Vagina (tissue), 2 donors: ENCODE measurements at regions not wholly inside any gene's neighbourhood (a gene's known extent, or its start where the extent isn't known, plus 50 kb on each side); places are given as distances from the start of the nearest gene placed in this dataset.

ENCODE experiments used
- DNase-seq, 2 donors: peaks; one replicate each; pipeline ENCODE4 v3.0.0-alpha.2; 2017; ENCODE audit errors: extremely low spot score in 2 of 2
- H3K27ac ChIP-seq: fragments of 200-600 bp; sonication (generic); one replicate; pipeline ENCODE4 v1.5.1; 2019
- H3K27me3 ChIP-seq: fragments of 200-600 bp; sonication (generic); one replicate; pipeline ENCODE4 v1.5.1; 2019
- H3K36me3 ChIP-seq, 2 donors: fragments of 200-600 bp; sonication (generic); one replicate each; pipeline ENCODE4 v1.5.1; 2017 to 2019
- H3K4me1 ChIP-seq: fragments of 200-600 bp; sonication (generic); one replicate; pipeline ENCODE4 v1.5.1; 2019
- H3K4me3 ChIP-seq, 2 donors: fragments of 200-600 bp; sonication (generic); 1 replicate in 1 of 2; 2 replicates in 1 of 2; pipeline ENCODE4 v1.5.1; 2016 to 2019
- H3K9me3 ChIP-seq: fragments of 200-600 bp; sonication (generic); one replicate; pipeline ENCODE4 v1.5.1; 2019
- POLR2A ChIP-seq, 2 donors: fragments of 450-650 bp; IDR thresholded peaks; one replicate each; pipeline ENCODE4 v1.6.1; 2017; ENCODE audit warnings: antibody characterized with exemption in 2 of 2, mild to moderate bottlenecking in 2 of 2, moderate library complexity in 2 of 2
- POLR2AphosphoS5 ChIP-seq, 2 donors: sonication (generic); formaldehyde crosslinking; IDR thresholded peaks; one replicate each; pipeline ENCODE4 v1.9.0; 2017; ENCODE audit warnings: antibody characterized with exemption in 2 of 2, mild to moderate bottlenecking in 2 of 2, low read depth in 1 of 2; ENCODE audit not compliant: insufficient read depth in 1 of 2
- intact Hi-C: fragments of 100-400 bp; cut with DNase I; formaldehyde crosslinking; loops from one replicate; pipeline ENCODE4 v1.15.1; 2023
- TF ChIP-seq, protein P1 (sequence below), 3 experiments: fragments of 450-650 bp in 2 of 3; fragments of 200-600 bp in 1 of 3; sonication (generic) in 1 of 3; IDR thresholded peaks; one replicate each; pipeline ENCODE4 v1.5.1; 2017 to 2019; ENCODE audit warnings: antibody characterized with exemption in 3 of 3, mild to moderate bottlenecking in 2 of 3, moderate library complexity in 2 of 3

DNA sequence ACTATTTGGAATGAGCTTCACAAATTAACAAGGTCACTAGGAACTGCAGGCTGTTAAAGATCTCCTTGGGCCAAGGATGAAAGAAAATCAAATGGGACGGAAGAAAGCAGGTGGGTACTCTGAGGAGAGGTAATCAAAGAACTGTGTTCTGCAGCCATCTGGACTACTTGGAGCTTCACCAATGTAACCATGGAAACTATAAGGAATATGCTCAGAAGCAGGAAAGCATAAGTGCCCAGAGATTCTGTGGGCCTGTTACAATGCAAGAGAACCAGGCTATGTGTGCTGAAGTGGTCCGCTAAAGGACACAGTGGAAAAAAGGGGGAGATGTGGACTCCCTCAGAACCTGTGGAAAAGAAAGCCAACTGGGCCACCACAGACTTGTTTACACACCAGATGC lies 238.5 kb downstream of the PTGER3 start:
- DNase-seq: no peak
- intact Hi-C loops: no loop called here
- Histone ChIP-seq H3K4me3 (no peak overlapping the region), H3K9me3 (no peaks in the 10 kb centered on the region), H3K27me3 (no peaks in the 10 kb centered on the region), H3K4me1 (no peaks in the 10 kb centered on the region), H3K27ac (no peak overlapping the region), H3K36me3 (no peaks in the 10 kb centered on the region)
- TF ChIP-seq, protein P1, sequence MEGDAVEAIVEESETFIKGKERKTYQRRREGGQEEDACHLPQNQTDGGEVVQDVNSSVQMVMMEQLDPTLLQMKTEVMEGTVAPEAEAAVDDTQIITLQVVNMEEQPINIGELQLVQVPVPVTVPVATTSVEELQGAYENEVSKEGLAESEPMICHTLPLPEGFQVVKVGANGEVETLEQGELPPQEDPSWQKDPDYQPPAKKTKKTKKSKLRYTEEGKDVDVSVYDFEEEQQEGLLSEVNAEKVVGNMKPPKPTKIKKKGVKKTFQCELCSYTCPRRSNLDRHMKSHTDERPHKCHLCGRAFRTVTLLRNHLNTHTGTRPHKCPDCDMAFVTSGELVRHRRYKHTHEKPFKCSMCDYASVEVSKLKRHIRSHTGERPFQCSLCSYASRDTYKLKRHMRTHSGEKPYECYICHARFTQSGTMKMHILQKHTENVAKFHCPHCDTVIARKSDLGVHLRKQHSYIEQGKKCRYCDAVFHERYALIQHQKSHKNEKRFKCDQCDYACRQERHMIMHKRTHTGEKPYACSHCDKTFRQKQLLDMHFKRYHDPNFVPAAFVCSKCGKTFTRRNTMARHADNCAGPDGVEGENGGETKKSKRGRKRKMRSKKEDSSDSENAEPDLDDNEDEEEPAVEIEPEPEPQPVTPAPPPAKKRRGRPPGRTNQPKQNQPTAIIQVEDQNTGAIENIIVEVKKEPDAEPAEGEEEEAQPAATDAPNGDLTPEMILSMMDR (IDR thresholded peaks at IDR 0.05): no peak
- TF ChIP-seq POLR2AphosphoS5 (IDR thresholded peaks at IDR 0.05; ENCODE audit: insufficient read depth in 1 of 2, low read depth in 1 of 2) (no peak), POLR2A (IDR thresholded peaks at IDR 0.05) (no peak)

DNA sequence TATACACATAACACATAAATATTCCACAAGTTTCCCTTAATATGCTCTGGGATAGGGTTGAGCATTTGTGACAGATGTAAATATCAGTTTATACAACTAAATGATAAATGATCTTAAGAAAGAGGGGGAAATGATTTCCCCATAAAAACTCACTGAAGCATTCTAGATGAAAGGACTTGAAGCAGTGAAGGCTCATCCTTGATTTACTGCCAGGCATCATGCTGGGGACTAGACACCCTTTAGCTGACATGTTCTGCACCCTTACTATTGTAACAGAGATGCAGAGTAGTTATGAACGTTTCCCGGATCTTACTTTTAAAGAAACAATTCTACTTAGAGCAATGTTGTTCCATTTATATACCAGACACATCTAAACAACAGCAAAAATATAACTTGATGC lies 235.8 kb downstream of the PTGER3 start:
- Histone ChIP-seq H3K27me3 (no peaks in the 10 kb centered on the region), H3K27ac (no peak overlapping the region), H3K9me3 (no peaks in the 10 kb centered on the region), H3K4me1 (no peaks in the 10 kb centered on the region), H3K36me3 (no peaks in the 10 kb centered on the region), H3K4me3 (no peak overlapping the region)
- TF ChIP-seq POLR2AphosphoS5 (IDR thresholded peaks at IDR 0.05; ENCODE audit: insufficient read depth in 1 of 2, low read depth in 1 of 2) (no peak), POLR2A (IDR thresholded peaks at IDR 0.05) (no peak)
- TF ChIP-seq, protein P1 (IDR thresholded peaks at IDR 0.05): no peak
- intact Hi-C loops: no loop called here
- no peak for DNase-seq

DNA sequence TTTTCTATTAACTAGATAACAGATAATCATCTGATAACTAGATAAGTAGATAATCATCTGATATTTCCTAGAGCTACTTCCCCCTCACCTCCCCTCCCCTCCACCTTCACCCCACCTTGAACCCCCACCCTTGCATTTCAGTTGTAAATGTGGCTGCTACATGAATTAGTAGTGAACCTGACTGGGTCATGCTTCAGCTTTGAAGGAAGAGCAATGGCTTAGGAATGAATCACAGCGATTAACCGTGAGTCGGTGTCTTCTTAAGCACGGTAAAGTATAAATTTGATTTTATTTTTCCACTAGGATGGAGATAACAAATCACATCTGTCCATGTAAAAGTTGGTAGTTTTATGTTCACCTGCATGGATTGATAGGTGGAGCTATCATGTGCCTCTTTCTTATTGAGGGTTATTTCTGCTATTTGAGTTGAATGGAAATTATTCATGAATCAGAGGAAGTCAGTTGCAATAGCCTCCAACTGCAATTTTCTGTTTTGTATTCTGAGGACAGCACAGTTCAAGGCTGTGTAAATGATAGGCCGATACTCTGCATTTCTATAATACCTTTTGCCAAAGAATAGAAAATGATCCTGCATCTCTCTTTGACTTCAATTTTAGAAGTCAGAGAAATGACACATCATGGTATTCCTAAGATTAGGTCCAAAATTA lies 235.0 kb downstream of the PTGER3 start:
- no peak for DNase-seq
- Histone ChIP-seq H3K9me3 (no peaks in the 10 kb centered on the region), H3K4me1 (no peaks in the 10 kb centered on the region), H3K36me3 (no peaks in the 10 kb centered on the region), H3K27me3 (no peaks in the 10 kb centered on the region), H3K4me3 (no peak overlapping the region), H3K27ac (no peak overlapping the region)
- TF ChIP-seq POLR2A (IDR thresholded peaks at IDR 0.05): no peak
- TF ChIP-seq, protein P1 (IDR thresholded peaks at IDR 0.05): no peak
- no peak for TF ChIP-seq POLR2AphosphoS5 (IDR thresholded peaks at IDR 0.05; ENCODE audit: insufficient read depth in 1 of 2, low read depth in 1 of 2)
- intact Hi-C loops: no loop called here

DNA sequence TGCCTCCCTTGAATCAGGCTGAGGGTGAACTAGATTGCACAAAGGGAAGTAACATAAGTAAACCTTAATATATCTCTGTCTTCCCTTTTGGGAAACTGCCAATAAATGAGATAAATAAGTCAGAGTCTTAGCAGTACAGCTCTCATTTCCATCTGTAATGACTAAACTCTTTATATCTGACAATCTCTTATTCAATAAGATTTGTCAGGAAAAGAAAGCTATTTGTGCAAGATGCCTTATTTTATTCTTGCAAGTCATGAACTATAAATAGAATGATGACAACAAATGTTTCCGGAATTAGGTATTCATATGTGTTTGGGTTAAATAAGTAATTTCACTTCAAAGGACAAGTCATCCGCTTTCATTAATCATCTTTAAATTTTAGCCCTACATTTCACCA lies 229.2 kb downstream of the PTGER3 start:
- no peak for DNase-seq
- Histone ChIP-seq H3K36me3 (no peaks in the 10 kb centered on the region), H3K4me3 (no peak overlapping the region), H3K27me3 (no peaks in the 10 kb centered on the region), H3K9me3 (no peaks in the 10 kb centered on the region), H3K4me1 (no peaks in the 10 kb centered on the region), H3K27ac (no peak overlapping the region)
- TF ChIP-seq POLR2AphosphoS5 (IDR thresholded peaks at IDR 0.05; ENCODE audit: insufficient read depth in 1 of 2, low read depth in 1 of 2) (no peak), POLR2A (IDR thresholded peaks at IDR 0.05) (no peak)
- TF ChIP-seq, protein P1 (IDR thresholded peaks at IDR 0.05): no peak
- intact Hi-C loops: no loop called here

DNA sequence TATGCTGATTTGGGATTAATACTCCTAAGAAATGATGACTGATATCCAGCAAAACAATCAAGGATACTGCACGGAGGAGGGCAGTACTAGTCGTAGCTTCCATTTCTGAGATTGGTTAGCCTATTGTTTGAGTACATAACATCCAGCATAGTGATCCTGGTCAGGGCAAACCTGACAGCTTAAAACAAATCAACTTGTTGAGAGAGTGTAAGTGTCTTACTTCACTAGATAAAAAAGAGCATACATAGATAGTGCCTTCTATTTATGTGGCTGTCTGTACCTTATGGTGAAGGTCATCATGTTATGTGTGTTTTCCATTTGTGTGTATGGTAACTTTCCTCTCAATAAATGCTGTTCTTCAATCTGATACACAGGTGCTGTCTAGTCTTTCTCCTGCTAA lies 228.4 kb downstream of the PTGER3 start:
- no peaks in the 10 kb centered on the region for H3K36me3 ChIP-seq
- H3K4me3 ChIP-seq: no peak overlapping the region
- no peaks in the 10 kb centered on the region for H3K27me3 ChIP-seq
- H3K4me1 ChIP-seq: no peaks in the 10 kb centered on the region
- TF ChIP-seq POLR2AphosphoS5 (IDR thresholded peaks at IDR 0.05; ENCODE audit: insufficient read depth in 1 of 2, low read depth in 1 of 2): no peak
- TF ChIP-seq, protein P1 (IDR thresholded peaks at IDR 0.05): no peak
- no peak for TF ChIP-seq POLR2A (IDR thresholded peaks at IDR 0.05)
- no peak overlapping the region for H3K27ac ChIP-seq
- DNase-seq: no peak
- intact Hi-C loops: no loop called here
- H3K9me3 ChIP-seq: no peaks in the 10 kb centered on the region
